Activated naive CD8-positive, alpha-beta T cell (primary cell): ENCODE measurements at regions not wholly inside any gene's neighbourhood (a gene's known extent, or its start where the extent isn't known, plus 50 kb on each side); places are given as distances from the start of the nearest gene placed in this dataset.
"Not testable (repeated sequence)": the region's sequence is repeated elsewhere in the genome, so short reads cannot be mapped to it uniquely, and the experiment has no call there.

ENCODE experiments used
- H3K27ac Mint-ChIP-seq: one replicate; pipeline ENCODE4 v1.8.0; 2021; ENCODE audit warnings: mixed read lengths
- H3K27me3 Mint-ChIP-seq: one replicate; pipeline ENCODE4 v1.8.0; 2021; ENCODE audit warnings: mixed read lengths
- H3K36me3 Mint-ChIP-seq: one replicate; pipeline ENCODE4 v1.8.0; 2021; ENCODE audit warnings: mixed read lengths
- H3K4me1 Mint-ChIP-seq: one replicate; pipeline ENCODE4 v1.8.0; 2021; ENCODE audit warnings: low read depth, mixed read lengths
- H3K4me3 Mint-ChIP-seq: one replicate; pipeline ENCODE4 v1.8.0; 2021; ENCODE audit warnings: mild to moderate bottlenecking, mixed read lengths
- H3K9me3 Mint-ChIP-seq: one replicate; pipeline ENCODE4 v1.8.0; 2021; ENCODE audit warnings: low read depth, mixed read lengths

DNA sequence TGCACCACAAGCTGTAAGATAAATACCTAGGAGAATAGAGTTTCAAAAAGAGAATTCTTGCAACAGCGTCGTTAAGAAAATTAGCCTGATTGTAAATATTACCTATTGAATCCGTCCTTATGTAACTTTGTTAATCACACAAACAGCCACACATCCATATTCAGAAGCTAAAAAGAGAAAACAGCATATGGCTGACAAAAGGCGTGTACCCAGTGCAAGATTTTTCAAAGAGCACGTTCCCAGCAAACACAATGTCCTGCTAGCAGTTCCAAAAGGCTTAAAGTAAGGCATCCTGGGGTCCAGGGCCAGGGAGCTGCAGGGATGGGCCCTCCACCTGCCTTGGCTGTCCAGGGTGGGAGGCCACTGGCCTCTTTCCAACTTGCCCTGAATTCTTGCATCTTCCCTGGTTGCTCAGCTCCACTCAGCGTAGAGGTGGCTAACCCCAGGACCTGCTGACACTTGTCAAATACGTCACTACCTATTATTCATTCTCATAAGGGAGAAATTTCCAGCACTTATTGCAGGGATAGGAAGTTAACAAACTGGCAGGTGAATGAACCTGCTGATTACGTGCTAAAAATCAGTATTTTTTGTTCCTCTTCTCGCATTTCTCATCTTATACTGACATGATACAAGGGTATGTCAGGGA lies 102.1 kb upstream of the NEDD4L start:
- Mint-ChIP-seq H3K4me1 (no peaks in the 10 kb centered on the region), H3K27ac (no peak overlapping the region), H3K27me3 (peaks cover 3% of the 10 kb centered on the region), H3K9me3 (no peaks in the 10 kb centered on the region), H3K4me3 (no peak overlapping the region), H3K36me3 (no peaks in the 10 kb centered on the region)

DNA sequence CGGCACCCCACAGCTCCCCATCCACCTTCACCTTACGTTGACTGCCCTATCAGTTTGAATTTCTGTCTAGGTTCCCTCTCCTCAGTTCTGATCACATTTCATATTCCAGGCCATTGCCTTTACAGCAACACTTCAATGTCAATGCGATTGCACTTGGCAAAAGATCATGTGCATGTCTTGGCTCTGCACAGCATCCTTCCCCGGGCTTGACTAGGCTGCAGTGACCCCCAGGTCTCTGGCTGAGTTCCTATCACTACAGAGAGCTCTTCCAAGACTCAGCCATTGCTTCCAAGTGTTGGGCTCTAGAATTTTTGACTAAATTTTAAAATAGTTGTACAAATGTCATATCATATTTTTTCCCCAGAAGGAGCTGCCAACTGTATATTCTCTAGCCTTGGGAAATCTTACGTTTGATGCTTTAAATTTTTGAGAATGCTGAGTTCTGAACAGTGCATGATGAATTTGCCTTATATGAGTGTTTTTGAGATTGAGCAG lies 103.8 kb upstream of the NEDD4L start:
- no peaks in the 10 kb centered on the region for H3K4me1 Mint-ChIP-seq
- H3K9me3 Mint-ChIP-seq = no peaks in the 10 kb centered on the region
- no peaks in the 10 kb centered on the region for H3K36me3 Mint-ChIP-seq
- H3K27ac Mint-ChIP-seq = no peak overlapping the region
- peaks cover 3% of the 10 kb centered on the region for H3K27me3 Mint-ChIP-seq
- no peak overlapping the region for H3K4me3 Mint-ChIP-seq

DNA sequence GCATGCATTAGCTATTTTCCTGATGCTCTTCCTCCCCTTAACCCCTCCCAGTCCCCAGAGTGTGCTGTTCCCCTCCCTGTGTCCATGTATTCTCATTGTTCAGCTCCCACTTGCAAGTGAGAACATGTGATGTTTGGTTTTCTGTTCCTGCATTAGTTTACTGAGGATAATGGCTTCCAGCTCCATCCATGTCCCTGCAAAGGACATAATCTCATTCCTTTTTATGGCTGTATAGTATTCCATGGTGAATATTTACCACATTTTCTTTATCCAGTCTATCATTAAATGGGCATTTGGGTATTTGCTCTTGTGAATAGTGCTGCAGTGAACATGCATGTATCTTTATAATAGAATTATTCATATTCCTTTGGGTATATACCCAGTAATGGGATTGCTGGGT lies 109.7 kb upstream of the NEDD4L start:
- not testable (repeated sequence) for H3K9me3 Mint-ChIP-seq, H3K4me3 Mint-ChIP-seq, H3K36me3 Mint-ChIP-seq, H3K4me1 Mint-ChIP-seq, H3K27me3 Mint-ChIP-seq, H3K27ac Mint-ChIP-seq

DNA sequence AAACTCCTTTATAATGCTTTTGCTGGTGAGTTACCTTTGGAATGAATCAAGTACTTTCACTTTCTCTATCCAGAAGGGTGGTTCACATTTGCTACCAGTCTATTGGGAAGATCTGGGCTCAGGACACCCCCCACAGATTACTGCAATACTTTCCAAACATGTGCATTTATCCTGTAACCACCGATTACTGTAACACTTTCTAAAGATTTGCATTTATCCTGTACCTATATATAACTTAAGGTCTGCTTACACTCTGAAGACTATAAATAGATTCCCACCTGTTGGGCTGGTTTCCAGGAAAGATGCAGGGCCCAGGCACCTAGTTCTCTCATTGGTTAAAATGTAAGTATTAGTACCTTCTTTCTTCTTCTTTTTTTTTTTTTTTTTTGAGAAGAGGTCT lies 113.0 kb upstream of the NEDD4L start:
- no peak overlapping the region for H3K27ac Mint-ChIP-seq
- H3K4me1 Mint-ChIP-seq = peaks cover 9% of the 10 kb centered on the region
- H3K27me3 Mint-ChIP-seq = no peaks in the 10 kb centered on the region
- peak overlapping the region; percentile 34 for H3K4me3 Mint-ChIP-seq
- no peaks in the 10 kb centered on the region for H3K36me3 Mint-ChIP-seq
- H3K9me3 Mint-ChIP-seq = no peaks in the 10 kb centered on the region

DNA sequence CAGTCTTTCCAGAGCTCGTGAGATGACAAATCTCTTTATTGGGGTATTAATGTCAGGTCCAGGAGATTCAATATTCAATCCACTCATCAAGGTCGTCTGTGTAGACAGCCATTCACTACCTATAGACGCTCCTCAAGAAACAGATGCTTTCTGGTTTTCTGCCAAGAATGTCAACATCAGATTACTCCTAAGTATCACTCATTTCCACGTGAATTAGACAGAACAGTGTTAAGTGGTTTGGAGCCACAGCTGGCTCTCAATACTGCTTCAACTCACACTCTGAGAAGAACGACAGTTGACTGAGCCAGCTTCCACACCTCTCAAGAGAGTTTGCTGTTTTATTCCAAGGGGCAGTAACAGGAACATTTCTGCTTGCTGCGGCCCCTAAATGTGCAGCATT lies 113.5 kb upstream of the NEDD4L start:
- Mint-ChIP-seq H3K9me3 (no peaks in the 10 kb centered on the region), H3K4me3 (no peak overlapping the region), H3K27ac (no peak overlapping the region), H3K4me1 (peaks cover 9% of the 10 kb centered on the region), H3K36me3 (no peaks in the 10 kb centered on the region), H3K27me3 (no peaks in the 10 kb centered on the region)

DNA sequence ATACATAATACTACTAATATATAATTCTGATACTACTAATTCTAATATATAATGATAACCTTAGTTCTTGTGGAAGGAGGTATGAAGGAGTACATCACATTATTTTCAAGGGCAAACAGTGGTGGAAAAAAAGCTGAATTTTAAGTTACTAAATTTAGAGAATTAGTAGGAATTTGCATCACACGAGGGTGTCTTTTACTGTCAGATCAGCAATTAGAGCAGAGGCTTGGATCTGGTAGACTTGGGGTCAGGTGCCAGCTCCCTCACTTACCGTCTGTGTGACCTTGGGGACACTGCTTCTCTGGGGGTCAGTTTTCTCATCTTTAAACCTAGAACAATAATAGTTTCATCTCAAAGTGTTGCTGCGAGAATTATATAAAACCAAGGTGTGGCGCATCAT lies 114.1 kb upstream of the NEDD4L start:
- Mint-ChIP-seq H3K36me3 (no peaks in the 10 kb centered on the region), H3K27ac (no peak overlapping the region), H3K27me3 (no peaks in the 10 kb centered on the region), H3K4me3 (no peak overlapping the region), H3K9me3 (no peaks in the 10 kb centered on the region), H3K4me1 (peaks cover 9% of the 10 kb centered on the region)

DNA sequence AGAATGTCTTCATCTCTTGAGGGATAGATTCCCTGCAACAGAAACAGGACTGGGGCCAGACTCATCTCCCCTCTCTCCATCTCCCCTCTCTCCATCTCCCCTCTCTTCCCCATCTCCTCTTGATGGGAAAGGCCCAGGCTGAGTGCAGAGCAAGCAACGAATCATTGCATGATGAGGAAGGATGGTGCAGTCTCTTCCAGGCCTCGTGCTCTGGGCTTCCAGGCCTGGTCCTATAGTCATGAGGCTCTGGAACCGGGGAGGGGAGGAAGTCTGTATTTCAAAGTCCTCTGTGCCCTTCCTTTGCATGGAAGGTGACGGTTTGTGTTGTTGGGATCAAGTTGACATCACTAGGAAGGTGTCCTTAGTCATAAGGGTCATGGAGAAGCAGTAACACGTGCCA lies 115.6 kb upstream of the NEDD4L start:
- Mint-ChIP-seq H3K27me3 (peaks cover 2% of the 10 kb centered on the region), H3K4me1 (peaks cover 9% of the 10 kb centered on the region), H3K27ac (no peak overlapping the region), H3K36me3 (no peaks in the 10 kb centered on the region), H3K4me3 (no peak overlapping the region), H3K9me3 (no peaks in the 10 kb centered on the region)

DNA sequence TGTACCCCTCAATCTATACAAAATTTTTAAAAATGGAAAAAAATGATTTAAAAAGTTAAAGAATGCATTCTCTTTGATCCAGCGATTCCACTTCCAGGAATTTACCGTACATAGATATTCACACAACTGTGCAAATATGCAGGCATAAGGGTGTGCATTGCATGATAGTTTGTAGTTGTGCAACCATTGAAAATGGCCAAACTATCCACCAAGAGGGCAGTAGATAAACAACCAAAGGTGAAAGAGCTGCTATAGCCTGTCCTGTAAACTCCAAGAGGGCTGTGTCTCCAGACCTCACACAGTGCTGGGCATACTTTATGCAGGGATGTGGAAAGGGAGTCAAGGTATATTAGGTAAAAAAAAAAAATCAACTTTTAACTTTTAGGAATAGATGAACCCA lies 116.5 kb upstream of the NEDD4L start:
- Mint-ChIP-seq H3K36me3 (no peaks in the 10 kb centered on the region), H3K27ac (no peak overlapping the region), H3K4me3 (no peak overlapping the region), H3K9me3 (no peaks in the 10 kb centered on the region), H3K27me3 (peaks cover 2% of the 10 kb centered on the region), H3K4me1 (peaks cover 9% of the 10 kb centered on the region)

DNA sequence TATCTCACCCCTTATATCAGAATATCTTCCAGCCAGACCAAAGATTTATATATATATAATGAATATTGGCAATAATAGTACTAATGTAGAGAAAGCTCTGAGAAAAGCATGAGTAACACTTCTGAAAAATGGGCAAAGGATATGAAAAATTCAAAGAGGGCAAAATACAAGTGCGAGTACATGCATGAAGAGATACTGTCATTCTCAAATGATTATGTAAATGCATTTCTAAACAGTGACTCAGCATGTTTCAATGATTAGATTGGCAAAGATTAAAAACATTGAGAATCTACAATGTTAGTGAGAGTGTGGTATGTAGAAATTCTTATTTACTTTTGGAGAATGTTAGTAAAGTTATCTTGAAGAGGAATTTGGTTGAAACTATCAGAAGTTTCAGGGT lies 118.3 kb upstream of the NEDD4L start:
- no peak overlapping the region for H3K27ac Mint-ChIP-seq
- H3K27me3 Mint-ChIP-seq = peaks cover 2% of the 10 kb centered on the region
- peaks cover 5% of the 10 kb centered on the region for H3K4me1 Mint-ChIP-seq
- no peak overlapping the region for H3K4me3 Mint-ChIP-seq
- no peaks in the 10 kb centered on the region for H3K9me3 Mint-ChIP-seq
- H3K36me3 Mint-ChIP-seq = no peaks in the 10 kb centered on the region

DNA sequence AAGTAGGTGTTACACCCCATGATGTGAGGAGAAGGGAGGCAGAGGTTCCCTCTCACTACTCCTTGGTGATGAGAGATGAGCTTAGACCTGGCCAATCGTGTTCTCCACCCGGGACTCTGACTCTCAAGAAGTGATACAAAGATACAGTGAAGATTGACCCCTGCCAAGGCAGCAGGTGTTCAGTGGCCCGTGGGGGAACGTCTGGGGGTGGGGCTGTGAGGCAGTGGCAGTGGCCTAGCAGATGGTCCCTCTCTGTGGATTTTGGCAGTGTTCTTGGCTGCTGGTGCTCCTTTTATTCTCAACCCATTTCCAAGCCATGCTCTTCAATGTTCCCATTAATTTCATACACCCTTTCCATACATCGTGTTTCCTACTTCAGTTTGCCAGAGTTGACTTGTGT lies 120.4 kb upstream of the NEDD4L start:
- Mint-ChIP-seq H3K9me3 (no peaks in the 10 kb centered on the region), H3K27me3 (peaks cover 2% of the 10 kb centered on the region), H3K4me3 (no peak overlapping the region), H3K36me3 (no peaks in the 10 kb centered on the region), H3K27ac (no peak overlapping the region), H3K4me1 (no peaks in the 10 kb centered on the region)

DNA sequence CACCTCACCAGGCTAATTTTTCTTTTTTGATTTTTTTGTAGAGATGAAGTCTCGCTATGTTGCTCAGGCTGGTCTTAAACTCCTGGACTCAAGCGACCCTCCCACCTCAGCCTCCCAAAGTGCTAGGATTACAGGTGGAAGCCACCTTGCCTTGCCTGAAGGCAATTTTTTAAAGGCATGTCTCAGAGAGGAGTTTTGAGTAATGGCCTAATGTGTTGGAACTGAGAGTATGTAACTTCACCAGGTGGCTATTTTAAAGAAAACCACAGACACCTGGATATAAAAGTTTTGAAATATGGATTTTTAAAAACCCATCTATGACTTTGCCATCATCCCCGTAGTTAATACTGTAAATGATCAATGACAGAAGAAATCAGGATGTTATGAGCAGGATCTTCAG lies 119.8 kb upstream of the ATP8B1 start:
- Mint-ChIP-seq H3K4me3 (no peak overlapping the region), H3K4me1 (no peaks in the 10 kb centered on the region), H3K27ac (no peak overlapping the region), H3K36me3 (no peaks in the 10 kb centered on the region), H3K9me3 (no peaks in the 10 kb centered on the region), H3K27me3 (peaks cover 2% of the 10 kb centered on the region)

DNA sequence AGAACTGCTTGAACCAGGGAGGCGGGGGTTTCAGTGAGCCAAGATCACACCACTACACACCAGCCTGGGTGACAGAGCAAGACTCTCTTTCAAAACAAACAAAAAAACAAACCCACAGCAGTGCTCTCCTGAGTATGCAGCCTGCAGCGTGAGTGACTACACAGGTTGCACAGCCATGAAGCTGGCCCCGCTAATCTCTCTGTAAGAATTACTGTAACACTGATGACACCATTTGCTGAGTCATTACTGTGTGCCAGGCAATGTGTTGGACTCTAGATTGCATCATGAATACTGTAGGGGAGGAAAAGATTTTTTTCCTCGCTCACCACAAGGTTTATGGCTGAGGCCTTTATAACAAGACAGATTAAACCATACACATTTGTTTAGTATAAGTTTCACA lies 118.6 kb upstream of the ATP8B1 start:
- H3K4me1 Mint-ChIP-seq = peaks cover 2% of the 10 kb centered on the region
- H3K36me3 Mint-ChIP-seq = no peaks in the 10 kb centered on the region
- H3K27me3 Mint-ChIP-seq = peaks cover 2% of the 10 kb centered on the region
- no peaks in the 10 kb centered on the region for H3K9me3 Mint-ChIP-seq
- no peak overlapping the region for H3K27ac Mint-ChIP-seq
- H3K4me3 Mint-ChIP-seq = no peak overlapping the region

DNA sequence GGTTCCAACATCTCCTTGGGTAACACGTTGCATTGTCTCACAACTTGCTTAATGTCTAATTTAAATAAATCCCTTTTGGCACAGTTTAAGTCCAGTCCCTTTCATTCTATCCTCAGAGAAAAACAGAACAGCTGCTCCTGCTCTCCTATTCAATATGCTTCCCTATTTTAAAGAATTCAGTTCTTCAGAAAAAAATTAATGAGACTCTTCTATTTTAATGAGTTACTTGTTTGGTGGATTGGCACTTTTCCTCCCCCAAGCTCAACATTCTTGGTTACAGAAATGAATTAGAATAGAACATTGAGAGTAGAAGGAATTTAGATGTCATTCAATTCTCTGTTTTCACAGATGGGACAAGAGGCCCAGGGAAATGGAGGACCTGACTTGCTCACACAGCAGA lies 116.9 kb upstream of the ATP8B1 start:
- Mint-ChIP-seq H3K4me1 (peaks cover 15% of the 10 kb centered on the region), H3K4me3 (no peak overlapping the region), H3K36me3 (no peaks in the 10 kb centered on the region), H3K27ac (no peak overlapping the region), H3K9me3 (no peaks in the 10 kb centered on the region), H3K27me3 (peaks cover 2% of the 10 kb centered on the region)

DNA sequence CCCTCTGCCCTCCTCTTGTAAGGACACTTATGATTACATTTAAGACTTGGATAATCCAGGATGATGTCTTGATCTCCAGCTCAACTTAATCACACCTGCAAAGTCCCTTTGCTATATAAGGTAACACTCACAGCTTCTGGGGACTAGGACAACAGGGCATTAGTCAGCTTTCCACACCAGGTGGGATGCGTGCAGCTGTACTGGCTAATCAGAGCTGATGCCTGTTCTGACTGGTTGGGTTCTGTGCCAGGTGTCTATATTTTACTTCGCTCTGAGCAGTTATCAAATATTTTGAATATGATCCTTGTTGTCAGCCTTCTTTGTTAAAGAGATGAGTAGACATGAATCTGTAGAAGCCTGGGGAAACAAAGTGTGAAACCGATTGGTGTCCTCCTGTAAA lies 115.5 kb upstream of the ATP8B1 start:
- peaks cover 15% of the 10 kb centered on the region for H3K4me1 Mint-ChIP-seq
- H3K36me3 Mint-ChIP-seq = no peaks in the 10 kb centered on the region
- H3K9me3 Mint-ChIP-seq = no peaks in the 10 kb centered on the region
- no peak overlapping the region for H3K27ac Mint-ChIP-seq
- no peak overlapping the region for H3K4me3 Mint-ChIP-seq
- no peaks in the 10 kb centered on the region for H3K27me3 Mint-ChIP-seq

DNA sequence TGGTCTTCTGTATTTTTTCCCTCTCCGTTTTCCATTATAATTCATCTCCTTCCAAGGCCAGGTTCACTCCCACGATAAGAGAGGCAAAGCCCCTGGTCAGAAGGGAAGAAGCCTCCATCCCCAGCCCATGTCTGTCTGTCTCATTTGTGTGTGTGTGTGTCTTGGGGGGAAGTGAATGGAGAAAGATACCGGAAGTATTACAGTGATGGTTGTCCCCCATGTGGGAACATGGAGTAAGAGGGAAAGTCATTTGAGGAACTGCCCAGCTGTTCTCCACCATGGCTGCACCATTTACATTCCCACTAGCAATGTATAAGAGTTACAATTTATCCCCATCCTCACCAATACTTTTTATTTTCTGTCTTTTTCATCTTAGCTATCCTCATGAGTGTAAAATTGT lies 113.6 kb upstream of the ATP8B1 start:
- Mint-ChIP-seq H3K27ac (no peak overlapping the region), H3K4me1 (peaks cover 15% of the 10 kb centered on the region), H3K27me3 (no peaks in the 10 kb centered on the region), H3K9me3 (no peaks in the 10 kb centered on the region), H3K4me3 (no peak overlapping the region), H3K36me3 (no peaks in the 10 kb centered on the region)

DNA sequence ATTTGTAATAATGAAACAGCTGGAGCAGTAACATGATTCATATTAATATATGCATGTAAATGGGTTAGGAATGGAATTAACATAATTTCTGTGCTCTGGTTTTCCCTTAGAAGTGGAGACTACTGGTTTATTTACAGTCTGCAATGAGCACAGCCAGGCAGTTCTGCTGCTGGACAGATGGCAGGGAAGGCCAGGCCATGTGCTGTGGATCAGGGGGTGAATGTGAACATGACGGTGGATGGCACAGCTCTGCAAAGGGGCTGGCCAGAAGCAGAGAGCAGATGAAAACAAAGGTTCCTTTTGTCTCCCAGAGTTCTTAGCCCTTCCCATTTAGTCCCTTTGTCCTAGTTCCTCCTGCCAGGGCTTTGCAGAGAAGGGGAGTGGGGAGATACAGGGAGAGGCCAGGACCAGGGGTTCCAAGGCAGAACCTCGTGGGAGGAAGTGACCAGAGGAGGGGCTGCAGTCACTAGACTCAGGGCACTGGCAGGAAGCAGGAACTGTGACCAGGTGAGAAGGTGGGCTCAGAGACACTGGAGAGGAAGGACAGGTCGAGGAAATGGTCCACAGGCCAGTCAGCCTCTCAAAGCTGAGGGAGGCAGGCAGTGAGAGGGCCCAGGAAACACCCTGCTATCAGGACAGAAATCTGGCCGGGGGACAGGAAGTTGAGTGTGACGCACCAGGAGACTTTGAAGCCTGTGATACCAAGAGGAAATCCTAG lies 112.9 kb upstream of the ATP8B1 start:
- no peaks in the 10 kb centered on the region for H3K36me3 Mint-ChIP-seq
- peaks cover 15% of the 10 kb centered on the region for H3K4me1 Mint-ChIP-seq
- H3K4me3 Mint-ChIP-seq = no peak overlapping the region
- no peaks in the 10 kb centered on the region for H3K27me3 Mint-ChIP-seq
- no peaks in the 10 kb centered on the region for H3K9me3 Mint-ChIP-seq
- H3K27ac Mint-ChIP-seq = no peak overlapping the region
